Endothelial cell of umbilical vein (primary cell): ENCODE measurements at regions not wholly inside any gene's neighbourhood (a gene's known extent, or its start where the extent isn't known, plus 50 kb on each side); places are given as distances from the start of the nearest gene placed in this dataset.
"Not testable (repeated sequence)": the region's sequence is repeated elsewhere in the genome, so short reads cannot be mapped to it uniquely, and the experiment has no call there.

Experiments
- BruUV-seq: library from RNA; stranded (reverse); fragments of 400-500 nt; replicated peaks from 2 replicates; lab custom pipeline; 2021; lab: Mats Ljungman, UMichigan
- CTCF ChIA-PET: fragments of 300-600, 350-600 bp; sonication (Branson Sonifier 250); formaldehyde crosslinking; loops from one replicate; lab custom pipeline; 2021; ENCODE audit warnings: antibody characterized with exemption, inconsistent platforms; lab: Charles Lee
- POLR2A ChIA-PET: fragments of 300-600, 350-600 bp; sonication (Branson Sonifier 250); formaldehyde crosslinking; loops from one replicate; lab custom pipeline; 2021; ENCODE audit warnings: antibody characterized with exemption, inconsistent platforms; lab: Charles Lee
- DNase-seq: peaks from one replicate; pipeline ENCODE4 v3.0.0-alpha.2; 2011; ENCODE audit warnings: low read depth, low spot score
- FAIRE-seq: peaks from 2 replicates; lab custom pipeline; 2011; peaks lifted over from hg19 to GRCh38; lab: Jason Lieb, UNC
- H2AFZ ChIP-seq: 2 replicates; pipeline ENCODE4 v1.6.0; 2012; ENCODE audit warnings: low read depth, low read length, control low read depth, inconsistent platforms
- H3K27ac ChIP-seq: 2 replicates; pipeline ENCODE4 v1.5.1; 2011; ENCODE audit warnings: low read depth, mild to moderate bottlenecking, control low read depth, low read length, moderate library complexity; ENCODE audit not compliant: insufficient read depth
- H3K27me3 ChIP-seq, 2 experiments: 2 replicates each; pipeline versions ENCODE4 v1.6.0 to v1.6.1; 2011; ENCODE audit warnings: low read length in 2 of 2, mixed read lengths in 1 of 2; ENCODE audit not compliant: control insufficient read depth in 2 of 2, insufficient read depth in 2 of 2
- H3K36me3 ChIP-seq, 2 experiments: 2 replicates in 1 of 2; 3 replicates in 1 of 2; pipeline ENCODE4 v1.5.1; 2011; ENCODE audit warnings: low read length in 2 of 2, mild to moderate bottlenecking in 1 of 2, moderate library complexity in 1 of 2; ENCODE audit not compliant: control insufficient read depth in 2 of 2, insufficient read depth in 2 of 2; ENCODE audit errors: extremely low read depth in 1 of 2
- H3K4me1 ChIP-seq: 3 replicates; pipeline ENCODE4 v1.5.1; 2011; ENCODE audit warnings: mild to moderate bottlenecking, low read length; ENCODE audit not compliant: control insufficient read depth, insufficient read depth; ENCODE audit errors: extremely low read depth
- H3K4me2 ChIP-seq: 2 replicates; pipeline ENCODE4 v1.6.1; 2011; ENCODE audit warnings: low read length, control low read depth, mixed read lengths; ENCODE audit not compliant: insufficient read depth
- H3K4me3 ChIP-seq, 3 experiments: fragments of 200-600 bp in 1 of 3; sonication (generic), shearing (Covaris generic) in 1 of 3; replicated peaks in 1 of 3; 2 replicates each; pipeline ENCODE4 v1.5.1; 2011 to 2016; ENCODE audit warnings: control low read depth in 3 of 3, low read length in 3 of 3, mild to moderate bottlenecking in 2 of 3, inconsistent platforms in 1 of 3, low read depth in 1 of 3, moderate library complexity in 1 of 3; ENCODE audit not compliant: insufficient read depth in 1 of 3
- H3K79me2 ChIP-seq: 2 replicates; pipeline ENCODE4 v1.6.0; 2012; ENCODE audit warnings: low read length, inconsistent platforms; ENCODE audit not compliant: control insufficient read depth, insufficient read depth
- H3K9ac ChIP-seq: replicated peaks from 2 replicates; pipeline ENCODE3; 2011; ENCODE audit warnings: low read length, control low read depth; ENCODE audit not compliant: insufficient read depth; ENCODE audit errors: extremely low read depth
- H3K9me1 ChIP-seq: replicated peaks from 3 replicates; pipeline ENCODE4 v1.6.0; 2011; ENCODE audit warnings: mild to moderate bottlenecking, low read length; ENCODE audit not compliant: control insufficient read depth, insufficient read depth; ENCODE audit errors: extremely low read depth
- H3K9me3 ChIP-seq: replicated peaks from 2 replicates; pipeline ENCODE4 v1.5.1; 2012; ENCODE audit warnings: low read length, inconsistent platforms; ENCODE audit not compliant: control insufficient read depth, insufficient read depth
- H4K20me1 ChIP-seq: replicated peaks from 2 replicates; pipeline ENCODE3; 2011; ENCODE audit warnings: mild to moderate bottlenecking, low read length; ENCODE audit not compliant: control insufficient read depth, insufficient read depth; ENCODE audit errors: extremely low read depth
- dilution Hi-C: fragments of 300-500 bp; cut with MboI; formaldehyde crosslinking; loops from one replicate; pipeline ENCODE4 v1.15.0; 2019; ENCODE audit warnings: low sequenced_read_pairs; ENCODE audit not compliant: extremely low pct_ligation_motif_present
- intact Hi-C: fragments of 100-400 bp; cut with micrococcal nuclease; formaldehyde crosslinking; loops from one replicate; pipeline ENCODE4 v1.10.0; 2022

DNA sequence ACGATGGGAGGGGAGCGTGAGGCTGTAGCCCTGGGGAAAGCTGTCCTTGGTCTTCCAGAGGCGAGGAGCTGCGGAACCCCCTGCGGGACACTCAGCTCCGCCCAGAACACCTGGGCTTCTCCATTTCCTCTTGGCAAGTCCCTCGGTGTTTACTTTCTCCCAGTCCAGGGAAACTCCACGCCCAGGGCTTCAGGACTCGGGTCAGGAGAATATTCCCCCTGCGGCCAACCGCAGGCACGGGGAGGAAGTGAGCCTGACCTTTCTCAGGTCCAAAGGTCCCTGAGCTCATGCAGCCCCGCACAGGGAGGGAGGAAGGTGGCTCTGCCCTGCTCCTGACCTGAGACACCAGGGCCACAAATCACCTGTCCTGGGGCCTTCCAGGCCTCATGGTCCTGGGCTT, 5435.9 kb upstream of the TPTE start:
- H3K4me2 ChIP-seq, H3K36me3 ChIP-seq, H3K9me3 ChIP-seq, H2AFZ ChIP-seq, H3K4me1 ChIP-seq, FAIRE-seq, H3K9ac ChIP-seq, POLR2A ChIA-PET, CTCF ChIA-PET, BruUV-seq, H3K79me2 ChIP-seq, dilution Hi-C loops, H3K27me3 ChIP-seq, H3K9me1 ChIP-seq, H4K20me1 ChIP-seq, H3K4me3 ChIP-seq, H3K27ac ChIP-seq, DNase-seq, intact Hi-C loops: not testable (repeated sequence)

DNA sequence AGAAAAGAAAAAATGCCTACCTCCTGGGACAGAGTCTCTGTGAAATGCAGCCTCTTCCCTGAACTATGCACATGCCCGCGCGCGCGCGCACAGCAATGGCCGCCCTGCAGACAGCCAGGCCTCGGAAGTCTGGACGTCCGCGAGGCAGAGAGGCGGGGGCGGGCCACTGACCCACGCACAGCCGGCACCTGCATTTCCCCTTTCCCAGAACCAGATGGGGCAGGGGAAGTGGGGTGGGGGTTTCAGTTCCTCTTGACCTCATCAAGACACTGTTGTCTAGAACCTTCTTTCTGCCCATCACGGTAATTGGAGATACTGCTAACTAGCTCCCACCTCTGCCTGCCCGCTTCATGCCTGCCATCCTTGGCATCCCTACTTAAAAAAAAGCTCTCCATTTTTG, 5435.0 kb upstream of the TPTE start:
- FAIRE-seq, DNase-seq, H3K27ac ChIP-seq, H3K4me3 ChIP-seq, H4K20me1 ChIP-seq, H3K9me1 ChIP-seq, H3K9ac ChIP-seq, CTCF ChIA-PET, H2AFZ ChIP-seq, H3K79me2 ChIP-seq, H3K4me1 ChIP-seq, H3K36me3 ChIP-seq, H3K4me2 ChIP-seq, intact Hi-C loops, BruUV-seq, dilution Hi-C loops, H3K27me3 ChIP-seq, H3K9me3 ChIP-seq, POLR2A ChIA-PET: not testable (repeated sequence)

DNA sequence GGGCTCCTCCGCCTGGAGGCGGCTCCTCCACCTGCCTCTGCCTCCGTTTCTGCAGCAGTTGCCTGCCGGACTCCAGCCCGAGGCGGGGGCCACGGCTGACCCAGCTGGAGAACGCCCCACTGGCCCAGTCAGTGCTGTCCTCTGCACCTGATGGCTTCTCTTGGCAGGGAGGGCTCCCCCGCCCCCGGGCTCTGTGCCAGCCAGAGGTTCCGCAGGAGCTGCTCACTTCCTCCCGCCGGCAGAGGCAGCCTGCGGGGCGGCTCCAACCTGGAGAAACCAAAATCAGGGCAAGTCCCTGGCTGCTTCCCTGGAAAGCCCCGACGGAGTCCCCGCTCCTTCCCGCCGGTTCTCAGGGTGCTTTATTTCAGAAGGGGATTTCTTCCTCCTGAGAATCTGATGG, 5432.6 kb upstream of the TPTE start:
- H3K36me3 ChIP-seq, intact Hi-C loops, H3K4me1 ChIP-seq, dilution Hi-C loops, CTCF ChIA-PET, H3K27ac ChIP-seq, H3K4me2 ChIP-seq, DNase-seq, H4K20me1 ChIP-seq, H2AFZ ChIP-seq, FAIRE-seq, H3K9me1 ChIP-seq, BruUV-seq, POLR2A ChIA-PET, H3K9me3 ChIP-seq, H3K9ac ChIP-seq, H3K4me3 ChIP-seq, H3K79me2 ChIP-seq, H3K27me3 ChIP-seq: not testable (repeated sequence)

DNA sequence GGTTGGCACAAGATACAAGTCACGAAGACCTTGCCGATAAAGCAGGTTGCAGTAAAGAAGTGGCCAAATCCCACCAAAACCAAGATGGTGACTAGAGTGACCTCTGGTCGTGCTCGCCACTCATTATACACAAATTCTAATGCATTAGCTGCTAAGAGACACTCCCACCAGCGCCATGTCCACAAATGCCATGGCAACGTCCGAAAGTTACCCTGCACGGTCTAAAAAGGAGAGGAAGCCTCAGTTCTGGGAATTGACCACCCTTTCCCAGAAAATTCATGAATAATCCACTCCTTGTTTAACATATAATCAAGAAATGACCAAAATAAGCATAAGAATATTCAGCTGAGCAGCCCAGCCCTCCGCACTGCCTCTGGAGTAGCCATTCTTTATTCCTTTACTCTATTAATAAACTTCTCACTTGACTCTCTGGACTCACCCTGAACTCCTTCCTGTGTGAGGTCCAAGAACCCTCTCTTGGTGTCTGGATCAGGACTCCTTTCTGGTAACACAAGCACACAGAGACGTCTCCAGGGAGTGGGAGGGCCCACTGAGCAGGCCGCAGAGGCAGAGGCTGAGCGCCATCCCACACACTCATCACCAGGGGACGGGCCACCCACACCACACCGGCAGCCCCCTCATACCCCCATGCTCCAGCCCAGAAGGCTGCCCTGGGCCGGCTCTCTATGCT, 5431.8 kb upstream of the TPTE start:
- POLR2A ChIA-PET, H3K4me3 ChIP-seq, H4K20me1 ChIP-seq, H3K27me3 ChIP-seq, intact Hi-C loops, H3K9ac ChIP-seq, FAIRE-seq, H2AFZ ChIP-seq, H3K27ac ChIP-seq, H3K36me3 ChIP-seq, dilution Hi-C loops, BruUV-seq, H3K9me3 ChIP-seq, H3K79me2 ChIP-seq, DNase-seq, H3K4me1 ChIP-seq, CTCF ChIA-PET, H3K9me1 ChIP-seq, H3K4me2 ChIP-seq: not testable (repeated sequence)
